Hepatocyte (in vitro differentiated cells): ENCODE measurements at regions not wholly inside any gene's neighbourhood (a gene's known extent, or its start where the extent isn't known, plus 50 kb on each side); places are given as distances from the start of the nearest gene placed in this dataset.

Experiments
- DNase-seq: peaks from one replicate; pipeline ENCODE4 v3.0.0-alpha.2; 2016; ENCODE audit warnings: low spot score
- H2AFZ ChIP-seq: fragments of 200-600 bp; sonication (generic); 2 replicates; pipeline ENCODE4 v1.6.0; 2016; ENCODE audit warnings: antibody characterized with exemption, mild to moderate bottlenecking
- H3K27ac ChIP-seq: fragments of 200-600 bp; sonication (generic); 2 replicates; pipeline ENCODE4 v1.5.1; 2016; ENCODE audit warnings: mild to moderate bottlenecking
- H3K27me3 ChIP-seq: fragments of 200-600 bp; sonication (generic); 2 replicates; pipeline ENCODE4 v1.6.1; 2016
- H3K36me3 ChIP-seq: fragments of 200-600 bp; sonication (generic); replicated peaks from 2 replicates; pipeline ENCODE4 v1.5.1; 2016; ENCODE audit warnings: low read depth; ENCODE audit not compliant: insufficient read depth
- H3K4me1 ChIP-seq: fragments of 200-600 bp; sonication (generic); 2 replicates; pipeline ENCODE4 v1.5.1; 2016; ENCODE audit warnings: mild to moderate bottlenecking, moderate library complexity; ENCODE audit not compliant: insufficient read depth
- H3K4me2 ChIP-seq: fragments of 200-600 bp; sonication (generic); 2 replicates; pipeline ENCODE4 v1.6.0; 2016
- H3K4me3 ChIP-seq: fragments of 200-600 bp; sonication (generic); 2 replicates; pipeline ENCODE4 v1.5.1; 2016; ENCODE audit warnings: mild to moderate bottlenecking
- H3K79me2 ChIP-seq: fragments of 200-600 bp; sonication (generic); 2 replicates; pipeline ENCODE4 v1.6.0; 2017; ENCODE audit warnings: mild to moderate bottlenecking
- H3K9me2 ChIP-seq: fragments of 200-600 bp; sonication (generic); replicated peaks from 2 replicates; pipeline ENCODE4 v1.6.0; 2017; ENCODE audit warnings: mild to moderate bottlenecking; ENCODE audit not compliant: insufficient read depth
- H3K9me3 ChIP-seq: fragments of 200-600 bp; sonication (generic); 2 replicates; pipeline ENCODE4 v1.5.1; 2016; ENCODE audit warnings: low read depth, mild to moderate bottlenecking
- H4K20me1 ChIP-seq: fragments of 200-600 bp; sonication (generic); 2 replicates; pipeline ENCODE4 v1.6.0; 2016; ENCODE audit warnings: mild to moderate bottlenecking; ENCODE audit not compliant: insufficient read depth, poor library complexity, severe bottlenecking
- EZH2 ChIP-seq: fragments of 200-600 bp; sonication (generic); IDR thresholded peaks from 2 replicates; pipeline ENCODE4 v1.6.1; 2016; ENCODE audit warnings: antibody characterized with exemption, mild to moderate bottlenecking, borderline replicate concordance
- EZH2phosphoT487 ChIP-seq: fragments of 200-600 bp; sonication (generic); IDR thresholded peaks from one replicate; pipeline ENCODE4 v1.6.1; 2018; ENCODE audit warnings: antibody characterized with exemption, mild to moderate bottlenecking, low read depth, moderate library complexity; ENCODE audit not compliant: unreplicated experiment, severe bottlenecking
- WGBS: methylation state at CpG from one replicate; pipeline ENCODE4 v1.1.6; 2016; ENCODE audit warnings: low lambda C conversion rate; ENCODE audit errors: missing lambda C conversion rate; 5-methylcytosine and 5-hydroxymethylcytosine counted together
- TF ChIP-seq, protein P1 (sequence below): fragments of 200-600 bp; sonication (generic); IDR thresholded peaks from 2 replicates; pipeline ENCODE4 v1.5.1; 2016; ENCODE audit warnings: antibody characterized with exemption, mild to moderate bottlenecking; ENCODE audit not compliant: poor library complexity

GRCh38 chr10:117601716-117602115 is 59.2 kb downstream of the EMX2 start:
- H3K79me2 ChIP-seq, result no peaks in the 10 kb centered on the region
- WGBS, result 100% methylated on average over 1 of the region's 1 CpG
- H4K20me1 ChIP-seq, result no peaks in the 10 kb centered on the region
- H3K27me3 ChIP-seq, result no peaks in the 10 kb centered on the region
- TF ChIP-seq, protein P1, sequence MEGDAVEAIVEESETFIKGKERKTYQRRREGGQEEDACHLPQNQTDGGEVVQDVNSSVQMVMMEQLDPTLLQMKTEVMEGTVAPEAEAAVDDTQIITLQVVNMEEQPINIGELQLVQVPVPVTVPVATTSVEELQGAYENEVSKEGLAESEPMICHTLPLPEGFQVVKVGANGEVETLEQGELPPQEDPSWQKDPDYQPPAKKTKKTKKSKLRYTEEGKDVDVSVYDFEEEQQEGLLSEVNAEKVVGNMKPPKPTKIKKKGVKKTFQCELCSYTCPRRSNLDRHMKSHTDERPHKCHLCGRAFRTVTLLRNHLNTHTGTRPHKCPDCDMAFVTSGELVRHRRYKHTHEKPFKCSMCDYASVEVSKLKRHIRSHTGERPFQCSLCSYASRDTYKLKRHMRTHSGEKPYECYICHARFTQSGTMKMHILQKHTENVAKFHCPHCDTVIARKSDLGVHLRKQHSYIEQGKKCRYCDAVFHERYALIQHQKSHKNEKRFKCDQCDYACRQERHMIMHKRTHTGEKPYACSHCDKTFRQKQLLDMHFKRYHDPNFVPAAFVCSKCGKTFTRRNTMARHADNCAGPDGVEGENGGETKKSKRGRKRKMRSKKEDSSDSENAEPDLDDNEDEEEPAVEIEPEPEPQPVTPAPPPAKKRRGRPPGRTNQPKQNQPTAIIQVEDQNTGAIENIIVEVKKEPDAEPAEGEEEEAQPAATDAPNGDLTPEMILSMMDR, result no peak
- TF ChIP-seq EZH2 (no peak), EZH2phosphoT487 (no peak)
- H3K9me2 ChIP-seq, result no peaks in the 10 kb centered on the region
- H3K4me3 ChIP-seq, result no peak overlapping the region
- DNase-seq, result no peak
- H2AFZ ChIP-seq, result no peak overlapping the region
- no peak overlapping the region for H3K4me2 ChIP-seq
- no peaks in the 10 kb centered on the region for H3K36me3 ChIP-seq
- no peak overlapping the region for H3K27ac ChIP-seq
- H3K9me3 ChIP-seq, result no peaks in the 10 kb centered on the region
- peaks cover 5% of the 10 kb centered on the region for H3K4me1 ChIP-seq

GRCh38 chr10:117603081-117603480 is 60.5 kb downstream of the EMX2 start:
- WGBS, result 92% methylated on average over 6 of the region's 6 CpGs
- TF ChIP-seq, protein P1, result no peak
- no peak for TF ChIP-seq EZH2phosphoT487
- no peak for TF ChIP-seq EZH2
- H3K27me3 ChIP-seq, result no peaks in the 10 kb centered on the region

GRCh38 chr10:117603726-117604125 is 61.2 kb downstream of the EMX2 start:
- no peaks in the 10 kb centered on the region for H3K27me3 ChIP-seq
- no peaks in the 10 kb centered on the region for H3K79me2 ChIP-seq
- WGBS, result 73% methylated on average over 5 of the region's 5 CpGs
- no peaks in the 10 kb centered on the region for H3K9me3 ChIP-seq
- no peak overlapping the region for H3K4me3 ChIP-seq
- H3K4me1 ChIP-seq, result no peaks in the 10 kb centered on the region
- no peaks in the 10 kb centered on the region for H3K9me2 ChIP-seq
- no peak overlapping the region for H3K27ac ChIP-seq
- no peaks in the 10 kb centered on the region for H3K36me3 ChIP-seq
- H4K20me1 ChIP-seq, result no peaks in the 10 kb centered on the region
- DNase-seq, result no peak
- no peak overlapping the region for H2AFZ ChIP-seq
- H3K4me2 ChIP-seq, result no peak overlapping the region
- TF ChIP-seq EZH2phosphoT487 (no peak), EZH2 (no peak)
- TF ChIP-seq, protein P1, result no peak

More at GRCh38 chr10:117603081-117603480, 60.5 kb downstream of the EMX2 start:
- H3K4me1 ChIP-seq, result no peaks in the 10 kb centered on the region
- H3K79me2 ChIP-seq, result no peaks in the 10 kb centered on the region
- no peak overlapping the region for H3K4me2 ChIP-seq
- no peak for DNase-seq
- no peaks in the 10 kb centered on the region for H3K9me3 ChIP-seq
- no peaks in the 10 kb centered on the region for H3K36me3 ChIP-seq
- H3K9me2 ChIP-seq, result no peaks in the 10 kb centered on the region
- no peak overlapping the region for H2AFZ ChIP-seq
- no peak overlapping the region for H3K4me3 ChIP-seq
- H3K27ac ChIP-seq, result no peak overlapping the region
- no peaks in the 10 kb centered on the region for H4K20me1 ChIP-seq
